ENCODE measurements at regions not wholly inside any gene's neighbourhood (a gene's known extent, or its start where the extent isn't known, plus 50 kb on each side); places are given as distances from the start of the nearest gene placed in this dataset.

GRCh38 chr11:112765337-112765736 is 195.9 kb upstream of the NCAM1 start:
- TF ChIP-seq CTCF (IDR thresholded peaks at IDR 0.05): no peak
- no peak for TF ChIP-seq POLR2A (IDR thresholded peaks at IDR 0.05)
